PC-3 (cell line): ENCODE measurements at regions not wholly inside any gene's neighbourhood (a gene's known extent, or its start where the extent isn't known, plus 50 kb on each side); places are given as distances from the start of the nearest gene placed in this dataset.
A peak's percentile ranks its signal among the peaks of the same experiment; 100 is the strongest.

Experiments
- ATAC-seq: fragments of 200-7000 bp; cut with Tn5 transposase; 2 replicates; pipeline ENCODE4 v1.9.1; 2020; ENCODE audit warnings: mild to moderate bottlenecking, moderate library complexity
- BruUV-seq: library from RNA; stranded (reverse); fragments of 400-500 nt; replicated peaks from 2 replicates; lab custom pipeline; 2021; lab: Mats Ljungman, UMichigan
- CTCF ChIA-PET: fragments of 300-600 bp; sonication (Branson Sonifier 250); formaldehyde crosslinking; loops from one replicate; lab custom pipeline; 2022; ENCODE audit warnings: antibody characterized with exemption; lab: Charles Lee
- POLR2A ChIA-PET: fragments of 300-600 bp; sonication (Branson Sonifier 250); formaldehyde crosslinking; loops from one replicate; lab custom pipeline; 2022; ENCODE audit warnings: antibody characterized with exemption; ENCODE audit not compliant: unreplicated experiment; lab: Charles Lee
- DNase-seq: peaks from one replicate; pipeline ENCODE4 v3.0.0-alpha.2; 2015
- H2AFZ ChIP-seq: fragments of 300-600 bp; sonication (generic); 2 replicates; pipeline ENCODE4 v1.6.0; 2016; ENCODE audit warnings: antibody characterized with exemption, low read length
- H3F3A ChIP-seq: fragments of 300-600 bp; sonication (generic); one replicate; pipeline ENCODE4 v1.6.0; 2017; ENCODE audit warnings: antibody characterized with exemption, low read length, control low read depth, mild to moderate bottlenecking; ENCODE audit not compliant: unreplicated experiment
- H3K27ac ChIP-seq: fragments of 300-600 bp; sonication (generic); 2 replicates; pipeline ENCODE4 v1.5.1; 2016; ENCODE audit warnings: mild to moderate bottlenecking, low read length
- H3K27me3 ChIP-seq: fragments of 300-600 bp; sonication (generic); 2 replicates; pipeline ENCODE4 v1.6.1; 2016; ENCODE audit warnings: low read length, mixed read lengths
- H3K36me3 ChIP-seq: fragments of 300-600 bp; sonication (generic); 2 replicates; pipeline ENCODE4 v1.6.1; 2016; ENCODE audit warnings: low read depth, mixed run types, low read length, mixed read lengths
- H3K4me1 ChIP-seq: fragments of 300-600 bp; sonication (generic); 2 replicates; pipeline ENCODE4 v1.5.1; 2016; ENCODE audit warnings: low read length; ENCODE audit not compliant: insufficient read depth
- H3K4me2 ChIP-seq: fragments of 300-600 bp; sonication (generic); 2 replicates; pipeline ENCODE4 v1.6.0; 2016; ENCODE audit warnings: low read length
- H3K4me3 ChIP-seq: fragments of 300-600 bp; sonication (generic); 2 replicates; pipeline ENCODE4 v1.5.1; 2016; ENCODE audit warnings: mild to moderate bottlenecking, low read length, mixed read lengths
- H3K79me2 ChIP-seq: fragments of 300-600 bp; sonication (generic); 2 replicates; pipeline ENCODE4 v1.6.1; 2017; ENCODE audit warnings: low read length, mixed read lengths
- H3K9ac ChIP-seq: fragments of 300-600 bp; sonication (generic); 2 replicates; pipeline ENCODE4 v1.6.0; 2016; ENCODE audit warnings: mild to moderate bottlenecking, low read length
- H3K9me2 ChIP-seq: fragments of 300-600 bp; sonication (generic); replicated peaks from 2 replicates; pipeline ENCODE4 v1.6.1; 2016; ENCODE audit warnings: mixed run types, low read length, mixed read lengths
- H3K9me3 ChIP-seq: fragments of 300-600 bp; sonication (generic); 2 replicates; pipeline ENCODE4 v1.6.1; 2016; ENCODE audit warnings: low read length, mixed read lengths
- H4K20me1 ChIP-seq: fragments of 300-600 bp; sonication (generic); 2 replicates; pipeline ENCODE4 v1.6.1; 2016; ENCODE audit warnings: low read length, mixed read lengths
- CTCF ChIP-seq: fragments of 300-600 bp; sonication (generic); conservative IDR thresholded peaks from 2 replicates; pipeline ENCODE4 v1.5.1; 2017; ENCODE audit warnings: antibody characterized with exemption, low read depth, mild to moderate bottlenecking, low read length
- EZH2 ChIP-seq: fragments of 300-600 bp; sonication (generic); IDR thresholded peaks from one replicate; pipeline ENCODE4 v1.6.1; 2017; ENCODE audit warnings: antibody characterized with exemption, mild to moderate bottlenecking, low read length; ENCODE audit not compliant: unreplicated experiment
- EZH2phosphoT487 ChIP-seq: fragments of 300-600 bp; sonication (generic); IDR thresholded peaks from 2 replicates; pipeline ENCODE4 v1.6.1; 2018; ENCODE audit warnings: mild to moderate bottlenecking, antibody characterized with exemption, low read length, borderline replicate concordance
- intact Hi-C: fragments of 100-400 bp; cut with micrococcal nuclease; formaldehyde crosslinking; loops from 2 replicates; pipeline ENCODE4 v1.9.0; 2023

- no peaks in the 10 kb centered on the region for H3F3A ChIP-seq
- no peak overlapping the region for H3K4me3 ChIP-seq
- BruUV-seq = no TSS peak
- H3K36me3 ChIP-seq = no peaks in the 10 kb centered on the region
- intact Hi-C loops = no loop called here
- no peak overlapping the region for H3K27ac ChIP-seq
- no peaks in the 10 kb centered on the region for H3K79me2 ChIP-seq
- H3K4me2 ChIP-seq = no peak overlapping the region
- no peak overlapping the region for H3K9ac ChIP-seq
- ChIA-PET POLR2A (no interaction called here), CTCF (no interaction called here)
- no peak for ATAC-seq
- no peaks in the 10 kb centered on the region for H3K9me3 ChIP-seq
- no peaks in the 10 kb centered on the region for H3K9me2 ChIP-seq
- TF ChIP-seq EZH2phosphoT487 = no peak
- TF ChIP-seq CTCF = no peak
- TF ChIP-seq EZH2 = no peak
- H3K4me1 ChIP-seq = peaks cover 5% of the 10 kb centered on the region; the same call in 1 of the 2 replicates
- H3K27me3 ChIP-seq = no peaks in the 10 kb centered on the region
- no peaks in the 10 kb centered on the region for H4K20me1 ChIP-seq
- no peak for DNase-seq
- no peak overlapping the region for H2AFZ ChIP-seq
Measured at GRCh38 chr6:14524319-14524718, 406.7 kb downstream of the CD83 start.

- Histone ChIP-seq H3K9me2 (no peaks in the 10 kb centered on the region), H3K9ac (no peak overlapping the region), H3K79me2 (no peaks in the 10 kb centered on the region), H3K4me3 (no peak overlapping the region), H3K27me3 (no peaks in the 10 kb centered on the region), H4K20me1 (no peaks in the 10 kb centered on the region), H3K4me2 (no peak overlapping the region), H3K9me3 (no peaks in the 10 kb centered on the region), H3K27ac (no peak overlapping the region), H3K36me3 (no peaks in the 10 kb centered on the region), H3K4me1 (peaks cover 7% of the 10 kb centered on the region), H3F3A (no peaks in the 10 kb centered on the region), H2AFZ (no peak overlapping the region; the same call in 1 of the 2 replicates)
- TF ChIP-seq EZH2phosphoT487 = no peak
- no peak for TF ChIP-seq CTCF
- no peak for TF ChIP-seq EZH2
- DNase-seq (no peak), ATAC-seq (no peak)
- BruUV-seq = no TSS peak
- intact Hi-C loops = no loop called here
- CTCF ChIA-PET = no interaction called here
- POLR2A ChIA-PET = no interaction called here
Measured at GRCh38 chr6:14530385-14530784, 412.8 kb downstream of the CD83 start.

- no peak for ATAC-seq
- Histone ChIP-seq H3K9me2 (no peaks in the 10 kb centered on the region), H3K36me3 (no peaks in the 10 kb centered on the region), H3K27me3 (no peaks in the 10 kb centered on the region), H3K4me3 (no peak overlapping the region), H3K27ac (no peak overlapping the region), H3K9ac (no peak overlapping the region), H3F3A (no peaks in the 10 kb centered on the region), H4K20me1 (no peaks in the 10 kb centered on the region), H3K9me3 (no peaks in the 10 kb centered on the region), H3K4me1 (peaks cover 7% of the 10 kb centered on the region), H3K4me2 (peak overlapping the region; percentile 26), H2AFZ (no peak overlapping the region), H3K79me2 (no peaks in the 10 kb centered on the region)
- ChIA-PET CTCF (no interaction called here), POLR2A (interaction anchor here (0.6 kb wide), 1 partner anchor 9 kb away, joined by 16 read pairs; no protein-coding TSS in a partner anchor)
- TF ChIP-seq EZH2phosphoT487 (no peak), EZH2 (no peak), CTCF (no peak)
- DNase-seq = no peak
- intact Hi-C loops = no loop called here
- no TSS peak for BruUV-seq
Measured at GRCh38 chr6:14533446-14533845, 415.9 kb downstream of the CD83 start.
